K562 (cell line): ENCODE measurements at regions not wholly inside any gene's neighbourhood (a gene's known extent, or its start where the extent isn't known, plus 50 kb on each side); places are given as distances from the start of the nearest gene placed in this dataset.

ENCODE experiments used
- GTF2E2 ChIP-seq: fragments of 200-800 bp; sonication (Bioruptor generic); IDR thresholded peaks from 2 replicates; pipeline ENCODE4 v1.6.1; 2016; ENCODE audit warnings: missing genetic modification characterization, missing compliant biosample characterization
- PHB ChIP-seq: fragments of 250-450 bp; sonication (Bioruptor Pico); IDR thresholded peaks from 2 replicates; pipeline ENCODE4 v1.5.0; 2021
- POLR2AphosphoS5 ChIP-seq: IDR thresholded peaks from 2 replicates; pipeline ENCODE4 v1.6.1; 2011; ENCODE audit warnings: mild to moderate bottlenecking, low read depth, low read length, moderate library complexity; ENCODE audit not compliant: control insufficient read depth, insufficient read depth
- RAD21 ChIP-seq, 2 experiments: fragments of 250-450 bp in 1 of 2; fragments of 450-650 bp in 1 of 2; sonication (Bioruptor Pico) in 1 of 2; formaldehyde crosslinking in 1 of 2; IDR thresholded peaks in 1 of 2; conservative IDR thresholded peaks in 1 of 2; 2 replicates each; pipeline versions ENCODE4 v1.4.0 to v1.8.0; 2020 to 2022; ENCODE audit warnings: mild to moderate bottlenecking in 2 of 2, moderate library complexity in 1 of 2
- RBFOX2 ChIP-seq: fragments of 200-400 bp; formaldehyde crosslinking; IDR thresholded peaks from 2 replicates; pipeline ENCODE4 v1.6.1; 2017; ENCODE audit warnings: low read depth, mild to moderate bottlenecking, low read length, moderate library complexity

DNA sequence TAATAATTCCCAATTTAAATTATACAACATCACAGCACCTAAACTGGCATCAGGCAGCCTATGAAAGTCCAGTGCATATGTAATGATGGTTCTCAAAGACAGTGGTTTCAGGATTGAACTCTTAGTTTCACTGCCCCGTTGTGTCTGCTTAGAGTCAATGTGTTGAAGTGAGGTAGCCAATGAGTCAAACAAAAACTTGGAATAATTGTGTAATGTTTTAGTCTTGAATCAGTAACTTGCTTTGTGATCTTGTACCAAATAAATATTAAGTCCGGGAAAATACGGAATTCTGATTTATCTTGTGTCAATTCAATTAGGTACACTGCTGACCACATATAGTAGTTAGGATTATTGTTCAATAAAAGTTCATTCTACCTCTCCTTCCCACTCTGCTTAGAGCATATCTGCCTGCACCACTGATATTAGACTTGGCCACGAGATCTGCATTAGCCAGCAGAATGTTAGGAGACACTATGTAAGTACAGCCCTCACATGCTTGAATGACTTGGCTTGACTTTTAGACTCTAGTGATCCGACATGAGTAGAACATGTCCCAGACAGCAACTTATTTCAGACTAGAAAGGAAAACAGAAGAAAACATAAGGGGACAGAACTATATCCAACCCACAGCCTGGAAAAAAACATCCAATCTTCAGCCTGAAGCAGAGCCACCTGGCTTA, 441.5 kb upstream of the PTGER4 start:
- TF ChIP-seq RAD21 (CRISPR knock-in tag; conservative IDR thresholded peaks at IDR 0.05 in 1 of 2, IDR thresholded peaks at IDR 0.05 in 1 of 2) (no peak), PHB (CRISPR knock-in tag) (no peak), GTF2E2 (tag) (no peak), POLR2AphosphoS5 (no peak), RBFOX2 (no peak)
